EL (cell line): ENCODE measurements at regions not wholly inside any gene's neighbourhood (a gene's known extent, or its start where the extent isn't known, plus 50 kb on each side); places are given as distances from the start of the nearest gene placed in this dataset.
"Not testable (repeated sequence)": the region's sequence is repeated elsewhere in the genome, so short reads cannot be mapped to it uniquely, and the experiment has no call there.

Experiments used
- DNase-seq: peaks from one replicate; pipeline ENCODE4 v3.0.0-alpha.2; 2016

DNA sequence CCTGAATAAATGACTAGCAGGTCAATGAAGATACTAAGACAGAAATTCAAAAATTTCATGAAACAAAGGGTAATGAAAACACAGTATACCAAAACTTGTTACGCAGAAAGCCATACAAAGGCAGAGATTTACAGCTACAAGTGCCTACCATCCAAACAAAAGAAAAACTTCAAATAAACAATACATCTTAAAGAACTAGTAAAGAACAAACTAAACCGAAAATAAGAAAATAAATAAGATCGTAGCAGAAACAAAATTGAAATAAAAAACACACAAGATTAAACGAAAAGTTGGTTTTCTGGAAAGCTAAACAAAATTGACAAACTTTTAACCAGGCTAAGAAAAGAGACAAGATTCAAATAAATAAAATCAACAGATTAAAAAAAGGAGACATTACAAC lies 51.5 kb downstream of the VPREB1 start:
- not testable (repeated sequence) for DNase-seq

DNA sequence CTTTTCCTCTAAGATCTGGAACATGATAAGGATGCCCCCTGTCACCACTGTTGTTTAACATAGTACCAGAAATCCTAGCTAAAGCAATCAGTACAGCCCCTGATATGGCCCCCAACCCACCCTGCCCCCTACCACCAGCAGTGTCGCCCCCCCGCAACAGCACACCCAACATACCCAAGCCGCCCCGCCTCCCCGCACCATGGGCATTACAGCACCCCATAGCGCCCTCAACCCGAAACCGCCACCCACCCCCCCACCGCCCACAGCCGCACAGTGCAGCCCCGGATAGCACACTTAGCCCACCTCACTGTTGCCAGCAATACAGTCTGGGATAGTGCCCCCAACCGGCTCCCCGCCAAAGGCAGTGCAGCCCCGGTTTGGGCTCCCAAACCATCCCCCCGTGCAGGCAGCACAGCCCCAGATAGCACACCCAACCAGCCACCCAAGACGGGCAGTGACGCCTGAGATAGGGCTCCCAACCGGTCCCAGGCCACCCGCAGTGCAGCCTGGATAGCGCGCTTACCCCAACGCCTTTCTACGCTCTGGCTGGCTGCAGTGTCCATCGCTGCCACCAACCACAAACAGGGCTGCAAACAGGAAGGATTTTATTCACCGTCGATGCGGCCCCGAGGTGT lies 52.7 kb downstream of the VPREB1 start:
- DNase-seq, result peak; percentile 21

DNA sequence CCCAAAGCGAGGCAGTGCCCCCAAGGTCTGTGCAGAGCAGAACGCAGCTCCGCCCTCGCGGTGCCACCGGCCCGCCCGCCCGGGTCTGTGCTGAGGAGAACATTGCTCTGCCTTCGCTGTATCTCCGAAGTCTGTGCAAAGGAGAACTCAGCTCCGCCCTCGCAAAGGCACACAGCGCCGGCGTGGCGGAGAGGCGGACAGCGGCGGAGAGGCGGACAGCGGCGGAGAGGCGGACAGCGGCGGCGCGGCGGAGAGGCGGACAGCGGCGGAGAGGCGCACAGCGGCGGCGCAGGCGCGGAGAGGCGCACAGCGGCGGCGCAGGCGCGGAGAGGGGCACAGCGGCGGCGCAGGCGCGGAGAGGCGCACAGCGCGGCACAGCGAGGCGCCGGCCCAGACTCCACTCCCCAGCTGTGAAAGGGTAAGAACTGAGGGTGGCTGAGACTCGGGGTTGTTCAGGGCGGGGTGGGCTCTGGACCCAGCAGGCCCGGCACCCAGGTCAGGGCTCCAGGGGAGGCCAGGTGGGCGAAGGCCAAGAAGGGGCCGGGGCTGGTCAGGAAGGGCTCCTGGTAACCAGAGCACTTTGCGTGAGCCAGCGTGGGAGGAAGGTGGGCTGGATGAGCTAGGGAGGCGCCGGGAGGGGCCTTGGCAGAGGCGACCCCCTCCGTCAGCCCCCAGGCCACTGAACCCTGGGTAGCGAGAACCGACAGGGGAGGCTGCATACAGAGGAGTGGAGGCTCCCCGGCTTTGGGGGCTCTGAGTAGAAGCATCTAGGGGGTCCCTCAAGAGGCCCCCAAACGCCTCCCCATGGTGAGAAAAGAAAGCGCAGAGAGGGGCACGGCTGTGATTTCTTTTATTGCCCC lies 53.4 kb downstream of the VPREB1 start:
- peak; percentile 71 for DNase-seq

DNA sequence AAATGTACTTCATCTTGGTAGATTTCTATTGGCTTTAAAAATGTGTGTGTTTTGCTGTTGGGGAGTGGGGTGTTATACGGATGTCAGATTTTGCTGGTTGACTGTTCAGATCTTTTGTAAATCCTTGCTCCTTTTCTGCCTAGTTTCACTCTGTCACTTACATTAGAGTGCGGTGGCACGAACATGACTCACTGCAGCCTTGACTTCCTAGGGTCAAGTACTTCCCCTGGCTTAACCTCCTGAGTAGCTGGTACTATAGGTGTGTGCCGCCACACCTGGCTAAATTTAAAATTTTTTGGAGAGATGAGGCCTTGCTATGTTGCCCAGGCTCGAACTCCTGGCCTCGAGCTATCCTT lies 54.0 kb downstream of the VPREB1 start:
- not testable (repeated sequence) for DNase-seq

DNA sequence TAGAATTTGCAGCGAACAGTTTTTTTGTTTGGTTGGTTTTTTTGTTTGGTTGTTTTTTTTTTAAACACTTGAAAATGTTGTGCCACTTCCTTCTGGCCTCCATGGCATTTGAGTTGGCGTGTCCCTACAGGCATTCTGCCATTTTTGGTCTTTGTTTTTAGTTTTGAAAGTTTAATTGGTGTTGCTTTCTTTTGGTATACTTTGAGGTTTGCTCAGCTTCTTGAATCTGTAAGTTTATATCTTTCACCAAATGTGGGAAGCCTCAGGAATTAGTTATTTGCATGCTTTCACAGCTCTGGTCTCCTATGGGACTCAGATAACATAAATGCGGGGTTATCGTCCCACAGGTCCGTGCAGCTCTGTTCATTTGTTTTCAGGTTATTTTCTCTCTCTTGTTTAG lies 55.9 kb downstream of the VPREB1 start:
- DNase-seq, result not testable (repeated sequence)

DNA sequence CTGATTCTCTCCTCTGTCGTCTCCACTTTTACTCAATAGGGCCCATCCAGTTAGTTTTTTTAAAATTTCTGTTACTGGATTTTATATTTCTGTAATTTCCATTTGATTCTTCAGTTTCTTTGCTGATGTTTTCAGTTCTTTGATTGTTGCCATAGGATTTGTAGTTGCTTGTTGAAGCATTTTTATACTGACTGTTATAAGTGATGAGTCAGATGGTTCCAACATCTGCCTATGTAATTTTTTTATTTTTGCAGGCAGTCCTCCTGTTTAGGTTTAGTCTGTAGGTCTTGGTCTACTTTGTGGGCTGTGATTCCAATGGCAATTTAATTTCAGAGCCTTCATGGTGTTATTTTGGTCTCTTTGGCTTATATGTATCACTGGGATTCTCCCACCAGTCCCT lies 56.4 kb downstream of the VPREB1 start:
- not testable (repeated sequence) for DNase-seq

DNA sequence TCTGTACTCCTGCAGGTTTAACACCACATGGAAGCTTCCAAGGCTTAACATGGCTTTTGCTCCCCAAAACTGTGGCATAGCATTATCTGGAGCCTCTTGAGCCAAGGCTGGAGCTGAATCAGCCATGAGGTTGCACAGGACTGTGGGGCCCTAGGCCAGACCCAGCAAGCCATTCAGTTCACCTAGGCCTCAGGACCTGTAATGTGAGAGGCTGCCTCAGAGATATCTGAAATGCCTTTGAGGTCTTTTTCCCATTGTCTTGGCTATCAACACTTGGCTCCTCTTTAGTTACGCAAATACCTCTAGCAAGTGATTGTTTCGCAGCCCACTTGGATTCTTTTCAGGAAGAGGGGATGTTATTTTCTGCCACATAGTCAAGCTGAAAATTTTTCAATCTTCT lies 72.0 kb downstream of the VPREB1 start:
- no peak for DNase-seq

DNA sequence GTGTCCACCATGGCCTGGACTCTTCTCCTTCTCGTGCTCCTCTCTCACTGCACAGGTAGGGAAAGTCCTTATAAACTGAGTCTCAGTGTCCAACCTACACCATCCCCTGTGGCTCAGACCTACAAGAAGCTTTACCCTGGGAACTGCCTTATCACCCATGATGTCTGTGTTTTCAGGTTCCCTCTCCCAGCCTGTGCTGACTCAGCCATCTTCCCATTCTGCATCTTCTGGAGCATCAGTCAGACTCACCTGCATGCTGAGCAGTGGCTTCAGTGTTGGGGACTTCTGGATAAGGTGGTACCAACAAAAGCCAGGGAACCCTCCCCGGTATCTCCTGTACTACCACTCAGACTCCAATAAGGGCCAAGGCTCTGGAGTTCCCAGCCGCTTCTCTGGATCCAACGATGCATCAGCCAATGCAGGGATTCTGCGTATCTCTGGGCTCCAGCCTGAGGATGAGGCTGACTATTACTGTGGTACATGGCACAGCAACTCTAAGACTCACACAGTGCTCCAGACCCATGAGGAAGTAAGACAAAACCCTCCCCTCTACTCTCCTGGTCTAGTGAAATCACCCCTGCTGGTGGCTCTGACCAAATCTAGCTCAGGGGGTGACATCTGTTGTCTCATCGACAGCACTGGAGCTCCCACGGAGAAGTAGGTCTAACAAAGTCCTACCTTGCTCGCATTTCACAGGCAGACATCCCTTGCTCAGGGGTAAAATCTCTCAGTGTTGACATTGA lies 74.3 kb downstream of the VPREB1 start:
- no peak for DNase-seq

DNA sequence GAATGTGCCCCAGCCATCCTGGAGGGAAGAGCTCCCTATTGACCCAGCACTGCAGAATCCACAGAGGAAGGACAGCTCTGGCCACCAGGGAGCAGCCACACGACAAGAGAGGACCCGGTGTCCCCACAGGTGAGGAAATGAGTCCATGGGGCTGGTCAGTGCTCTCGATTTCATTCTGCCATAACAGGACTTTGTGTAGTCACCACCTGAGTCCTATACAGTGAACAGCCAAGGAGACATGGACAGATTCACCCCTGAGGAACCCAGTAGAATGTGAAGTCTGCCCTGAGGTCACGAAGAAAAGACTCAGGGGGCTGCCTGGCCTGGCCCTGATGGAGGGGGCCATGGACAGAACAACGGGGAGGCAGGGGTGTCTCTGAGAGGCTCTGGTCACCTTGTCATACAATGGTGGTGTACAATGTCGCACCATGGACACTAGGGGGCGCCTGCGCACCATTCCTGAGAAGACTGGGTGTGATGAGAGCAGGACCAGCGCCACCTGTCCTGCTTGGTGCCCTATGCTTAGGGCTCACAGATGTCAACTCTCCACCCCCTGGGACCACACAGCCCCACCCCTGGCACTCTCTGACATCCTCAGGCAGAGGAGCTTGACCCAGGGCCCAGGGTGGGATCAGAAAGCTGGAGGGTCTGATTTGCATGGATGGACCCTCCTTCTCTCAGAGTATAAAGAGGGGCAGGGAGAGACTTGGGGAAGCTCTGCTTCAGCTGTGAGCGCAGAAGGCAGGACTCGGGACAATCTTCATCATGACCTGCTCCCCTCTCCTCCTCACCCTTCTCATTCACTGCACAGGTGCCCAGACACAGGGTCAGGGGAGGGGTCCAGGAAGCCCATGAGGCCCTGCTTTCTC lies 77.4 kb downstream of the VPREB1 start:
- DNase-seq, result peak; percentile 62

DNA sequence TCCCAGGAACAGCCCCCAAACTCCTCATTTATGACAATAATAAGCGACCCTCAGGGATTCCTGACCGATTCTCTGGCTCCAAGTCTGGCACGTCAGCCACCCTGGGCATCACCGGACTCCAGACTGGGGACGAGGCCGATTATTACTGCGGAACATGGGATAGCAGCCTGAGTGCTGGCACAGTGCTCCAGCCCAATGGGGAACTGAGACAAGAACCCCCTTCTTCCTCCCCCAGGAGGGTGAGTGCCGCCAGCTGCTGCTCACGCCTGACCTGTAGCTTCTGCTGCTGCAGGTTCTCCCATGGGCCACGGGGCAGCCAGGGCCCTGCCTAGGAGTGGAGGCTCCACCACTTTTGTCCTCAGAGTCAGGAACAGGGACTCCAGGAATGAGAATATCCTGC lies 78.2 kb downstream of the VPREB1 start:
- no peak for DNase-seq

DNA sequence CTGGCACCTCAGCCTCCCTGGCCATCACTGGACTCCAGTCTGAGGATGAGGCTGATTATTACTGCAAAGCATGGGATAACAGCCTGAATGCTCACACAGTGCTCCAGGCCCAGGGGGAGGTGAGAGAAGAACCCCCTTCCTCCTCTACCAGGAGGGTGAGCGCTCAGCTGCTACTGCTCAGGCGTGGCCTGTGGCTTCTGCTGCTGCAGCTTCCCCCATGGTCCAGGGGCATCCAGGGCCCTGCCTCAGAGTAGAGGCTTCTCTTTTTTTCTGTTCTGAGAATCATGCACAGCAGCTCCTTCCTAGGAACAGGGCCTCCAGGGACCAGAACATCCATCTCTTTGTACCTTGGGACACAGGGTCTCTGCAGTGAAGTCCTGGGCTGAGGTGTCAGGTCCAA lies 83.1 kb downstream of the VPREB1 start:
- DNase-seq, result no peak

DNA sequence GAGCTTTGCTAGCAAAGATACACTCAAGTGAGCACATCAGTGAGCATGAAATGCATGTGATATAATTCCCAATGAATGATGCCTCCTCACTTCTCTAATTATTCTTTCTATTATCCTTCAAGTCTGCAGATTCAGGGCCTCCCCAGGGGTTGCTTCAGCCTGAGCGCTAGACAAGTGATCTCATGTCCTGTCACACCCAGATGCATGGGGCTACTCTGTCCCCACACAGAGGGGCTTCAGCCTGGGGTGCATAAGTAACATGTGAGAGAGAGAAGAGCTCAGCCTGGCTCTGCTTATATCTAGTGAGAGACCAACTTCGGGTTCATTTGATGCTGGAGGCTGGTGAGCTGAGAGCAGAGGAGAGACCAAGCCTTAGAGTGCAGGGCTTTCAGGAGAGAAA lies 85.2 kb downstream of the VPREB1 start:
- DNase-seq, result no peak

DNA sequence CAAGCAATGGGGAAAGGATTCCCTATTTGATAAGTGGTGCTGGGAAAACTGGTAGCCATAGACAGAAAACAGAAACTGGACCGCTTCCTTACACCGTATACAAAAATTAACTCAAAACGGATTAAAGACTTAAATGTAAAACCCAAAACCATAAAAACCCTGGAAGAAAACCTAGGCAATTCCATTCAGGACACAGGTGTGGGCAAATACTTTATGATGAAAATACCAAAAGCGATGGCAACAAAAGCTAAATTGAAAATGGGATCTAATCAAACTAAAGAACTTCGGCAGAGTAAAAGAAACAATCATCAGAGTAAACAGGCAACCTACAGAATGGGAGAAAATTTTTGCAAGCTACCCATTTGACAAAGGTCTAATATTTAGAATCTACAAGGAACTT lies 91.1 kb downstream of the VPREB1 start:
- not testable (repeated sequence) for DNase-seq

DNA sequence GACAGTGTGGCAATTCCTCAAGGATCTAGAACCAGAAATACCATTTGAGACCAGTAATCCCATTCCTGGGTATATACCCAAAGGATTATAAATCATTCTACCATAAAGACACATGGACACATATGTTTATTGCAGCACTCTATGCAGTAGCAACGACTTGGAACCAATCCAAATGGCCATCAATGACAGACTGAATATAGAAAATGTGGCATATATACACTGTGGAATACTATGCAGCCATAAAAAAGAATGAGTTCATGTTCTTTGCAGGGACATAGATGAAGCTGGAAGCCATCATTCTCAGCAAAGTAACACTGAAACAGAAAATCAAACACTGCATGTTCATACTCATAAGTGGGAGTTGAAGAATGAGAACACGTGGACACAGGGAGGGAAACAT lies 91.7 kb downstream of the VPREB1 start:
- not testable (repeated sequence) for DNase-seq

DNA sequence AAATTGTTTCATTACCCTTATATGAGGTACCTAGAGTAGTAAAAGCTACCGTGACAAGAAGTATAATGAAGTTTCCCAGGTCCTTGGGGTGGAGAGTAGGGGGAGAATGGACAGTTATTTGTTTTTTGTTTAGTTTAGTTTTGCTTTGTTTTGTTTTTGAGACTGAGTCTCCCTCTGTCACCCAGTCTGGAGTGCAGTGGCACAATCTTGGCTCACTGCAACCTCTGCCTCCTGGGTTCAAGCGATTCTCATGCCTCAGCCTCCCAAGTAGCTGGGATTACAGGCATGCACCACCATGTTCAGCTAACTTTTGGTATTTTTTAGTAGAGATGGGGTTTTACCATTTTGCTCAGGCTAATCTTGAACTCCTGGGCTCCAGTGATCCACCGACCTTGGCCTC lies 94.2 kb downstream of the VPREB1 start:
- DNase-seq, result not testable (repeated sequence)

DNA sequence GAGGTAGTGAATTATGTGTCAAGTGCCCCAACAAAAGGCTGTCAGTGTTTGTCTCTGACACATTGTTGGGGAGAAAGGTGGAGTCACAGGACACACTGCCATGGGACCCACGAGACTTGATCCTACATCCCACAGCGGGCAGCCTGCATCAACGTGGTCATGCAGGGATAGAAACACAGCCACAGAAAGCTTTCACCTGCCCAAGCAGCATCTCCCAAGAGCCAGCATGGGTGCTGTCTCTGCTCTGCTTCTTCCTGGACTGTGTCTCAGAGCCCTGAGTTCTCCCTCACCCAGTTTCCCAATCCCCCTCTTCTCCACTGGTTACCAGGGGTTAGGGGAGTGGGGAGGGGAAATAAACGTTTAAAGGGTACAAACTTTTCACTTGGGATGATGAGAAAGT lies 97.2 kb downstream of the VPREB1 start:
- DNase-seq, result no peak

DNA sequence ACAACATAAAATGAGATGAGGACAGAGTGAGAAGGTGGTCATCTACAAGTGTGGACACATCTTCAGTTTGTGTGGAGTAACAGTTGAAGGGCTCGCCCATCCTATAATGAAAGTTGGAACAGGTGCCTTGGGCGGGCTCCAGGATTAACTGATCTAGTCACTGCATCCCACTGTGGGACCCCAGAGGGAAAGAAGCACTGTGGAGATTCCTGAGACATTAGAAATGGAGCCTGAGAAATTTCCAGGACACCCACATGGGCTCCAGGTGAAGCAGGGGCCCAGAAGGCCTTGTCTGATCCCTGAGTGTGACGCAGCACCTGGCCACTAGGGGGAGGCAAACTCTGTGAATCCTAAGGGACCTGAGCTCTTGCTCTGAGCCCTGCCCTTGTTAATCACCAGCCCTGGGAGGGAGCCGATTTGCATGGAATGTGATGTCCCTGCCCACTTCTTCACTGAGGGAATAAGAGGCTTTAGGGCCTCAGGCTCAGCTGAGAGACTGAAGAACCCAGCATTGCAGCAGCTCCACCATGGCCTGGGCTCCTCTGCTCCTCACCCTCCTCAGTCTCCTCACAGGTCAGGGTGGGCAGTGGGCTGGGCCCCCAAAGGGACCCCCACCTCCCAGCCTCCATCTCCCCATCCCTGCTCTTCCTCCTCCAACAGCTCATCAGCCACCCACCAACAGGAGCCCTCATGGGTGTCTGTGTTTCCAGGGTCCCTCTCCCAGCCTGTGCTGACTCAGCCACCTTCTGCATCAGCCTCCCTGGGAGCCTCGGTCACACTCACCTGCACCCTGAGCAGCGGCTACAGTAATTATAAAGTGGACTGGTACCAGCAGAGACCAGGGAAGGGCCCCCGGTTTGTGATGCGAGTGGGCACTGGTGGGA lies 98.4 kb downstream of the VPREB1 start:
- DNase-seq, result peak; percentile 23

DNA sequence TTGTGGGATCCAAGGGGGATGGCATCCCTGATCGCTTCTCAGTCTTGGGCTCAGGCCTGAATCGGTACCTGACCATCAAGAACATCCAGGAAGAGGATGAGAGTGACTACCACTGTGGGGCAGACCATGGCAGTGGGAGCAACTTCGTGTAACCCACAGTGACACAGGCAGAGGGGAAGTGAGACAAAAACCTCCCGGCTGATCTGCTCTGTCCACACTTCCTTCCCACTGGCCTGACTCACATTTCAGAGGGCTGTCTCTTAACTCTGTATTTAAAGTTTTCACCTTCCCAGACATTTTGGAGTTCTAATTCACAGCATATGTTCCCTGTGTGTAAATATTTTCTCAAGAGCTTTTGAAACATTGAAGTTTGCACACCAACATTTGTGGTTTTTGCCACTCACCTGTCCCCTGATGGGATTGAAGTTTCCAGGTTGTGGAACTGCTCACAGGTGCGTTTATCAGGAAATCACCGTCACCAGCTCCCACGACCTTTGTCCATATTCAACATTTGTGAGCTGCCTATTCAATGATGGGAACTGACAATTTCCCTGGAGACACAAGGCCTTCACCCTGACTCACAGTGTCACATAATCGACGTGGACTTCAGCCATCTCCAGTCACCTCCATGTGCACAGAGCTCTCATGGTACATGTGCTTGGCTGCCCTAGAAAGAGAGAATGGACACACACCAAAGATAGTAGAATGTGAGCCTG lies 99.2 kb downstream of the VPREB1 start:
- DNase-seq, result no peak

DNA sequence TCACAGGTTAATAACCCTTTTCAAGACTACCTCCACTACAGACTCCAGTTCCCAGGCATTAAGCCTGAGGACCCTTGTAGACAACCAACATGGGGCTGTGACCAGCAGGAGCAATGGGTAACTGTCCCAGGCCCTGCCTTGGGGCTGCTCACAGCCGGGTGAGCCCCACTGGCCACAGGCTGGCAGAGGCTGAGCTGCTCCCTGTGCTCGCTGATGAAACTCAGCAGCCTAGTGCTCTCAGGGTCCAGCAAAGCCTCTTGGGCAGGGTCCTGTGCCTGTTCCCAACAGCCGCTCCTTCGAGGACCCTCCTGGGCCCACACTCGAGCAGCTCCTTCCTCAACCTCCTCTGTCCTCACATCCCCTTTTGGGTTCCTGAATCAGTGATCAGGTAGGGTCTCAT lies 99.8 kb downstream of the VPREB1 start:
- DNase-seq, result no peak

DNA sequence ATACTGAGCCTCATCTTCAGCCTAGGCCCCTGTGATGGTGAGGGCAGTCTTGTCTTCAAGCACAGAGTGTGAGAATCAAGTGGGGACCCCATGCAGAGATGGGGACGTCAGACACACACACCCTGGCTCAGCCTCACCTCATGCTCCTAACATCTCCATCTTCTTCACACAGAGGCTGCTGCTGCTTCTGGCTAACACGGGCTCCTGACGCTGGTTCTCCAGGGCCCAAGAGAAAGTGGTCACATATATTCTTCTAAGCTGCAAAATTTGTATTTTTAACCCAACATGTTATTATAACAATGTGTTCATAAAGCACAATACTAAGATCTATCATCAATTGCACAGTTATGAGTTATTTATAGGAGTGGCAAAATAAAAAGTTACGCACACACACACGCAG lies 101.2 kb downstream of the VPREB1 start:
- no peak for DNase-seq
